ENCODE measurements at regions not wholly inside any gene's neighbourhood (a gene's known extent, or its start where the extent isn't known, plus 50 kb on each side); places are given as distances from the start of the nearest gene placed in this dataset.

DNA sequence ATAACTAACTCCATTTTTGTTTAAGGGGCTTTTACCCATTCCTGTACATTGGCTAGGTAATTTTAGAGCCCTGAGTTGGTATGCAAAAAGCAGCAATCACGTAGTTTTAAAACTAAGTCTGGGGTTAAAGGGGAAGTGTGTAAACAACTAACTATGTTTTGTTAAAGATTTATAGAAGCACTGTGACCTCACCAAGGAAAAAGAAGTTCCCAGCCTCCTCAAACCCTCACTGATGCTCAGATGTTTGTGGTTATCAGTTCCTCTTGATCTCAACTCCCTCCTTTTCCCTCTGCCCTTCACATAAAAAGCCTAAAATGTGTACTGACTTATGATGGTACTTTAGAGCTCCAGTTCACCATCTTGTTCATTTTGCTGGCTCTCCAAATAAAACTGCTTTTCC is 119.9 kb upstream of the IRX6 start:
- TF ChIP-seq POLR2AphosphoS5 (IDR thresholded peaks at IDR 0.05; ENCODE audit: borderline replicate concordance, low read depth, low read length): no peak
- TF ChIP-seq EZH2 (IDR thresholded peaks at IDR 0.05): no peak
- no peak for TF ChIP-seq FOXP2 (optimal IDR thresholded peaks at IDR 0.05; ENCODE audit: control extremely low read depth, extremely low read length, insufficient read depth)
